ENCODE measurements at regions not wholly inside any gene's neighbourhood (a gene's known extent, or its start where the extent isn't known, plus 50 kb on each side); places are given as distances from the start of the nearest gene placed in this dataset.

DNA sequence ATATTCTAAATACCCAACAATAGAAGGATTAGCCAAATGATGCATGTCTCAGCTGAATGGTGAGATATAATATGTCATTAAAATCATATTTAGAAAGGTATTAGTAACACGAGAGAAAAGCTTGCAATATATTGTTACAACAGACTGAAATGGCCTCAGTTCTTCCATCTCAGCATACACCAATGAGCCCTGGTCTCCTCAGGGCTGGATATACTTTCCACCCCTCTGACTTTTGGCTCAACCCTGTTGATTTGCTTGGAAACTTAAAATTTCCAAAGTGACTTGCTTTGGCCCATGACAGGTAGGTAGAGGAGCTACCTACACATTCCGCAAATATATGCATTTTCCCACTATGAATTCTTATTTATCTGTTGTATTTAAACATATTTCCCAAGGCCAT lies 908.1 kb upstream of the TMEM132C start:
- DNase-seq (ENCODE audit: low read depth): no peak

GRCh38 chr12:127360580-127360979 lies 906.4 kb upstream of the TMEM132C start:
- no peak for DNase-seq (ENCODE audit: low read depth)

- no peak for DNase-seq (ENCODE audit: low read depth)
These were observed 904.8 kb upstream of the TMEM132C start for GRCh38 chr12:127362121-127362520.

GRCh38 chr12:127363392-127363791 lies 903.6 kb upstream of the TMEM132C start:
- DNase-seq (ENCODE audit: low read depth): no peak

- DNase-seq (ENCODE audit: low read depth): no peak
These were observed 893.4 kb upstream of the TMEM132C start for GRCh38 chr12:127373559-127373958.

DNA sequence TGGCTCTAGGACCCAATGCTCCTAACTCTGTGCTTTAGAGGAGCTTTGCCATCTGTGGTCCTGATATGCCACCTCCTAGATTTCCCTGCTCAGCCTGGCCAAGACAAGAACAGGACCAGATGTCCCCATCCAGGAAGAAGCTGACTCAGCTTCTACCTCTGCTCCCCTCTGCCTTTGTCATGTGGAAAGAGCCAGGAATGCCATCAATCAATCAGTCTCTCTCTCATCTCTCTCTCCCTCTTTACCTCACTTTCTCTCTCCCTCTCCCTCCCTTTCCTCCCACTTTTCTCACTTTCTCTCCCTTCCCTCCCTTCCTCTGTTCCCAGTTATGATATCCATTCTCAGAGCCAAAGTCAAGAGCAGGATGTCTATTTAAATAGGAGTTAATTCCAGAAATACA lies 892.5 kb upstream of the TMEM132C start:
- DNase-seq (ENCODE audit: low read depth): no peak

- peak; percentile 6 for DNase-seq (ENCODE audit: low read depth)
These were observed 885.8 kb upstream of the TMEM132C start for GRCh38 chr12:127381043-127381668.

GRCh38 chr12:127381681-127382080 lies 885.3 kb upstream of the TMEM132C start:
- no peak for DNase-seq (ENCODE audit: low read depth)

DNA sequence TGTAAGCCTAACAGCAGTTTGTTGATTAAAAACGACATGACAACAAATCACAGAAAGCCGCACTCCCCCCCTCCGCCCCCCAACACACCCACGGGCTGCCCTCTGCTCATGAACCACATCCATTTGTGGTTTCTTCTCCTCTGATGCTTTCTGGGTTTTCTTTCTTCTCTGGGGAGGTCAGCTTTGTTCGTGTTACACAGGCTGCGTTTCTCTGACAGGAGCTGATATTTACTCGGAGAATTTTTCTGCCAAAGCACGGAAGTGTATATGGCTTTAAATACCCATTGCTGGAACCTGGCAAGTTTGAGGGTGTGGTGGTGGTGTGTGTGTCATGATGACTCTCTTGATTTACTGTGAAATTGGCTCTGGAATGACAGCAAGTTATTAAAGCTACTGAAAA lies 883.7 kb upstream of the TMEM132C start:
- no peak for DNase-seq (ENCODE audit: low read depth)

GRCh38 chr12:127386723-127387122 lies 880.2 kb upstream of the TMEM132C start:
- DNase-seq (ENCODE audit: low read depth): no peak

DNA sequence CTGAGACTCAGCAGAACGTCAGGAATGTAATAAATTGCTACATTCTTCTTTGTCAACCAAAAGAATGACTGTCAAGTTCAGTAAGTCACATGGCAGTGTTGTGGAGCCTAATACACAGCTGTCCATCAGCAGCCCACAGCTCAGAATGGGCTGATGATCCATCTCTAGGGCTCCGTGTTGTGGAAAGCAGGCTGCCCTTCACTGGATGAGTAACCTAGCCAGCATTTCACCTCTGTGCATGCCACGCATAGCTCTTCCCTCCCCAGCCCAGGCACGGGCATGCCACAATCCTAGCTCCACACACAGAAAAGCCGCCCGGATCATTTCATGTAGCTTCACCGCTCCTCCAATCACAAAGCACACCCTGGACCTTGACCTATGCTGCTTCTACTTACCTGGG lies 878.0 kb upstream of the TMEM132C start:
- no peak for DNase-seq (ENCODE audit: low read depth)

DNA sequence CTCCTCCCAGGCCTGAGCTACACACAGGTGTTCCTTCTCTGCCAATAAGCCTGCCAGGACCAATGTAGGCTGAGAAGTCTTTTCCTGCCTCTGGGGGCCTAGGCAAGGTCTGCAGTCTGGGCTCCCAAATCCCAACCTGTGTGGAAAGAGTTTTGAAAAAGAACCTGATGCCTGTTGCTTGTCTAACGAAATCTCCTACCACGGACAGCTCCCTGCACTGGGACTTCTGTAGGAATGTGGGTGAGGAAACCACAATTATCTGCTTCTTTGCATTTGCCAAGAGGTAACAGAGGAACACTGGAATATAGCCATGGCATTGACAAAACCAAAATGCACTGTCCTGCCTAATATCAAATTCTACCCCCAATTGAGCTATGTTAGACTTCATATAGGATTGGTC lies 877.0 kb upstream of the TMEM132C start:
- no peak for DNase-seq (ENCODE audit: low read depth)

GRCh38 chr12:127393465-127393864 lies 873.5 kb upstream of the TMEM132C start:
- no peak for DNase-seq (ENCODE audit: low read depth)

DNA sequence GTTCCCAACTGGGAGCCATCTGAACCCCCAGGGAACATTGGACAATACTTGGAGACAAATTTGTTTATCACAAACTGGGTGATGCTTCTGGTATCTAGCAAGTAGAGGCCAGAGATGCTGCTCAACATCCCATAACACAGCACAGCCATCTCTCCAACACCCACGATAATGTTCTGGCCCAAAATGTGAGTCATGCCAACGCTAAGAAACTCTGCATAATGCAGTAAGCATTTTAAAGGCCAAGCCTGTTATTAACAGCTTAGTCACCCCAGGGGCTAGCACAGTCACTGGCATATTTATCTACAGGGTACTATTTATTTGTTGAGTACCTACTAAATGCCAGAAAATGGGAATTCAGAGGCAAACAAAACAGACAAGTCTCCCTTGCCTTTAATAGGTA lies 873.1 kb upstream of the TMEM132C start:
- no peak for DNase-seq (ENCODE audit: low read depth)

DNA sequence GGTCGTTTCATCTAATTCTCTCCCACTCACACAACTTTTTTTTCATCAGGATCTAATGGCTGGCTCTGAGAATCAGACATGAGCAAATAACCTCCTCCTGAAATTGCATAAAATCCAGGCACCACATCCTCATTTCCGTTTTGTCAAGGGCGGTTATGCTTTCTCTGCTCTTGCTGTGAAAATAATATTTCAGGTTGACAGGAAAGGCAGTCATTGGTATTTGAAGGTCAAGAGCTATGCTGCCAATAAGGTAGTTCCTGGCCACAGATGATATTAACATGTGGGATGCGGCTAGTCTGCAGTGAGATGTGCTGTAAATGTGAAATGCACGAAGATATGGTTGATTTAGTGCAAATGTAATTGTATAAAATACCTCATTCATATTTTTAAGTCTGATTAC lies 870.2 kb upstream of the TMEM132C start:
- no peak for DNase-seq (ENCODE audit: low read depth)

DNA sequence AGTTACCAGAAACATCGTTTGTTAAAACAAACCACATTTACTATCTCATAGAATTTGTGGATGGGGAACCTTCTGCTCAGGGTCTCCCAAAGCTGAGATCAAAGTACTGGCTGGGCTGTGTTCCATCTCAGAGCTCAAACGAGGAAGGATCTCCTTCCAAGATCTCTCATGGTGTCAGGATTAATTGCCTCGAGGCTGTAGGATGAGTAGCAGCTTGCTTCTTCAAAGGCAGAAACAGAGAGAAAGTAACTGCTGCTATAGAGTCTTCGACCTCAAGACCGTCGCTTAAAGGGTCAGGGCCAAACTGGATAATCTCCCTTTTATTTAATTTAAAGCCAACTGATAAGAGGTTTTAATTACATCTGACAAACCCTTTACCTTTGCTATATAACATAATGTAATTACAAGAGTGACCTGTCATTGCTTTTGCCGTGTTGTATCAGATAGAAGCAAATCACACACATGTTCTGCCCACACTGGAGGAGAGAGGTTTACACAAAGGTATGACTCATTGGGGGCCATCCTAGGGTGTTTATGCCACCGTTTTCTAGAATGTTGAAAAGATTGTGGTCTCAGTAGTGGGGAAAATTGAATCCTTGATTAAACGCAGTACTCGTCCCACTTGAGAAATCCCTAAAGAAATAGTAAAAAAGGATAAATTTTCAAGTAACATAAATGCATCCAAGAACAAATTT lies 868.8 kb upstream of the TMEM132C start:
- no peak for DNase-seq (ENCODE audit: low read depth)

- DNase-seq (ENCODE audit: low read depth): no peak
These were observed 867.5 kb upstream of the TMEM132C start for GRCh38 chr12:127399451-127399850.

GRCh38 chr12:127400221-127400620 lies 866.7 kb upstream of the TMEM132C start:
- DNase-seq (ENCODE audit: low read depth): no peak

GRCh38 chr12:127401005-127401404 lies 866.0 kb upstream of the TMEM132C start:
- DNase-seq (ENCODE audit: low read depth): no peak

DNA sequence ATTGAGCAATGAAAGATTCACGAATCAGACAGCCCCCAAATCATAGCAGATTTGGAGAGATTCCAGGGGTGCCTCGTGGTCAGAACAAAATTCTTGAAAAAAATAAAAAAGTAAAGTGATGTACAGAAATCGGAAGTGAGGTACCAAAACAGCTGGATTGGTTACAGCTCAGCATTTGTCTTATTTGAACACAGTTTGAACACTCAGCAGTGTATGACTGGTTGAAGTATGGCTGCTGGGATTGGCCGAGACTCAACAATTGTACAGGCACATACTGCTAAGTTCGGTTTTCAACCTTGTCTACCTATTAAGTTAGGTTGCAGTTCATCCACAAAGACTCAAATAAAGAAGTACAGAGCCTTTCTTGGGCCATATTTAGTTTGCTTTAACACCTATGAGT lies 865.4 kb upstream of the TMEM132C start:
- no peak for DNase-seq (ENCODE audit: low read depth)

DNA sequence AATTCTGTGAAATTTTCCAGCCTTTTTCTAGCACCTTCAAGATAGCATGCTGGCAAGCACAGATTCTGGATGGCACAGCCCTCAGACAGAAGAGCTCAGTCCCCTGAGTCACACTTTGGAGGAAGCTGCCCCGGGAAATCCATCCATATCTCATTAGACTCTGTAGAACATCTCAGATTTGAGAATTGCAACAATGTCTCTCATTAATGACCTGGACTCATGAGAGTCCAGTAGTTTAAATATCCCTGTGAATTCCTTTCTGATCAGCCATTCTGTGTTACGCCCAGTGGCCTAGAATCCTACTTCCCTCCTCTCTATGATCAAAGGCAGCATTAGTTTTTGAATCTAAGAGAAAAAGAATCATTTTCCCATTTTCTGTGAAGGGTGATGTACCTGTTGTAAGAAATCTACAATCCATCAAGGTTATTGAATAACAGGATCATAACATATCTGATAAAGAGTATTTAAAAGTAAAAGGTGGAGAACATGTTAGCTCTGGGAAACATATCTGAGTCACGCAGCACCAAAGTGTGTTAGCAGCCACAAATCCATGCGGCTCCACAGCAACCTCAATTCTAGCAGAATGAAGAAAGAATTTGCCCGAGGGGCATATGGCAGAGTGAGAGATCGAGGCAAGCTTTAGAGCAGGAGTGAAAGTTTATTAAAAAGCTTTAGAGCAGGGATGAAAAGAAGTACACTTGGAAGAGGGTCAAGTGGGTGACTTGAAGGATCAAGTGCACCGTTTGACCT lies 855.6 kb upstream of the TMEM132C start:
- DNase-seq (ENCODE audit: low read depth): no peak

- DNase-seq (ENCODE audit: low read depth): no peak
These were observed 855.0 kb upstream of the TMEM132C start for GRCh38 chr12:127411981-127412380.

- DNase-seq (ENCODE audit: low read depth): no peak
These were observed 854.1 kb upstream of the TMEM132C start for GRCh38 chr12:127412866-127413265.
